ENCODE measurements at regions not wholly inside any gene's neighbourhood (a gene's known extent, or its start where the extent isn't known, plus 50 kb on each side); places are given as distances from the start of the nearest gene placed in this dataset.

- no peak for TF ChIP-seq CHD2 (IDR thresholded peaks at IDR 0.05; ENCODE audit: low read length)
- no peak for TF ChIP-seq KDM5A (IDR thresholded peaks at IDR 0.05; ENCODE audit: low read length)
- TF ChIP-seq GABPA (IDR thresholded peaks at IDR 0.05; ENCODE audit: borderline replicate concordance, insufficient read depth, low read length) = no peak
- TF ChIP-seq NRF1 (IDR thresholded peaks at IDR 0.05; ENCODE audit: low read depth, low read length) = no peak
These were observed 260.9 kb downstream of the KIF4B start (continued) for GRCh38 chr5:155274484-155274883.

Data from H1 (cell line).